EH (cell line): ENCODE measurements at regions not wholly inside any gene's neighbourhood (a gene's known extent, or its start where the extent isn't known, plus 50 kb on each side); places are given as distances from the start of the nearest gene placed in this dataset.
A peak's percentile ranks its signal among the peaks of the same experiment; 100 is the strongest.

Source experiments
- DNase-seq: peaks from one replicate; pipeline ENCODE4 v3.0.0-alpha.2; 2015; ENCODE audit warnings: low read depth

DNA sequence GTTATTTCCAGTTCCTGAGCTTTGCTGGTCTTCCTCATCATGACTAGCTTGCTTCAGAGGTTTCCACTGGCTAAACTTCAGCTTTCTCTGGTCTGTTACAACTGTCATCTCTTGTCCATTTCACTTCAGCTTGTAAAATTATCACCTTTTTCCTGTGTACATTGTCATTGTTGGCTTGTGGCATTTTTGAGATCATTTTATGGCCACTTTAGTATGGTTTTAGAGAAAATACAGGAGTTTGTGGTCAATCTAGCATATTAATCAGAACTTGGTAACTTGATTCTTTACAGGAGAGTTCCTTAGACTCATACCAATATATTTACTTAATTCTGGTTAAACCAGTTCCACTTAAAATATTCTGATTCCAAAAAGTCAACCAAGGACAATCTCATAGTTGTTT, 235.9 kb upstream of the KITLG start:
- DNase-seq, result peak; percentile 64

DNA sequence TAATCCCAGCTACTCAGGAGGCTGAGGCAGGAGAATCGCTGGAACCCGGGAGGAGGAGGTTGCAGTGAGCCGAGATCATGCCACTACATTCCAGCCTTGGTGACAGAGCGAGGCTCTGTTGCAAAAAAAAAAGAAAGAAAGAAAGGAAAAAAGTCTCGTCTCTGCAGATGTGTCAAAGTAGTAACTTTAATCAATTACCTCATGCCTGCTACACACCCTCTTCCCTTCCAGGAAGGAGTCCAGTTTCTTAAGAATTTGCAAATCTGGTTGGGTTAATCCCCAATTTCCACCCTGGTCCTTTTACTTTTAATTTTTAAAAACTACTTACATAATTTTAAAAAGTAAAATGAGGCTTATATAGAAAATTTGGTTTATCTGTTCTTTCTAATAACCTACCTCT, 234.5 kb upstream of the KITLG start:
- DNase-seq, result no peak

DNA sequence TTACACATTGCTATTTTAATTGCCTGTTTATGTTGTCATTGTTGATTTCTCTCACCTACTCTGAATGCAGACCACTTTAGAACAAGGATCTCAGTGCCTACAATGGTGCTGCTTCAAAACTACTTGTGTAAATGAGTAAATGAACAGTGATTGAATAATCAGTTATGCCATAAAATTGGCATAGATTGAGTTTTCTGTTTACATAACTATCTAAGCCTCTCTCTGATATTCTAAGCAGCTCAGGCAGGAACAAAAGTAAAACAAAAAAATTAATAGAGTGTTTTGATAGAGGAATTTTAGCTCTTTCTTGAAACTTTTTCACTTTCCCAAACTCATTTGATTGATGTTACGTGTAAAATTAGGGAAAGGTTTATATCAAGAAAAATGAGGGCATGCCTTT, 232.3 kb upstream of the KITLG start:
- no peak for DNase-seq

DNA sequence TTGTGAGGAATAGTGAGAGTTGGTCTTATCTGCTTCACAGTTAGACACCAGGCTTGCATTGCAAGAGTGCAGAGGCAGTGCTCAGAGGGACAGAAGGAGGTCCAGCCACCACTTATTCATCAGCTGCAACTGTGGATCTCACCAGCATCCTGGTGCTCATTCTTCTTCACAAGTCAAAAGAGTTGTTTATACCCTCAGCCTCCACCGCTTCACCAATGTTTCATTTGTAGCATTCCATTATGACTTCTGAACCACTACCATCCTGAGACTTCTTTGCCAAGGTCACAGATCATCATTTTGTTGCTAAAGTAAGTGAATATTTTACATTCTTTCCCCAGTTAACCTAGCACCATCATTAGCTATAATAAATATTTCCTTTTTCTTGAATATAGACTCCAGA, 230.5 kb upstream of the KITLG start:
- peak; percentile 43 for DNase-seq

DNA sequence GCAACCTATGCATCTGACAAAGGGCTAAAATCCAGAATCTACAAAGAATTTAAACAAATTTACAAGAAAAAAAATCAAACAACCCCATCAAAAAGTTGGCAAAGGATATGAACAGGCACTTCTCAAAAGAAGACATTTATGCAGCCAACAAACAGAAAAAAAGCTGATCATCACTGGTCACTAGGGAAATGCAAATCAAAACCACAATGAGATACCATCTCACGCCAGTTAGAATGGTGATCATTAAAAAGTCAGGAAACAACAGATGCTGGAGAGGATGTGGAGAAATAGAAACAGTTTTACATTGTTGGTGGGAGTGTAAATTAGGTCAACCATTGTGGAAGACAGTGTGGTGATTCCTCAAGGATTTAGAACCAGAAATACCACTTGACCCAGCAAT, 229.6 kb upstream of the KITLG start:
- peak; percentile 38 for DNase-seq

DNA sequence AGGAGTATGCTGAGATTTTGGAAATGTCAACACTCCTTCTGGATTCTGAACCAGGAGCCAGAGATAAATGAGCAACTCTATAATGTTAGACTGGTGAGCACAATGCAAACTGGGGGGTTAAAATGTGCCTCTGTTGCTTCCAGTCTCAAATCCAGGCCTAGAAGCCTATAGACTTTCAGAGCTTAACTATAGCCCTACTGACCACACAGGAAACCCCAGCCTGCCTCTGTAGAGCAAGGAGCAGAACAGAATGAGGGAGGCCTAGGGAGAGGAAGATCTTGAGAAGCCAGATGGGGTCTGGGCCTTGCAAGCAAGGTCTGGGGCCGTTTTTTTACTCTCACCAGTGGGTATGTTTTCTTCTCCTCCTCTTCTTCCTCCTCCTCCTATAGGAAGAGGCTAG, 225.4 kb upstream of the KITLG start:
- peak; percentile 58 for DNase-seq

DNA sequence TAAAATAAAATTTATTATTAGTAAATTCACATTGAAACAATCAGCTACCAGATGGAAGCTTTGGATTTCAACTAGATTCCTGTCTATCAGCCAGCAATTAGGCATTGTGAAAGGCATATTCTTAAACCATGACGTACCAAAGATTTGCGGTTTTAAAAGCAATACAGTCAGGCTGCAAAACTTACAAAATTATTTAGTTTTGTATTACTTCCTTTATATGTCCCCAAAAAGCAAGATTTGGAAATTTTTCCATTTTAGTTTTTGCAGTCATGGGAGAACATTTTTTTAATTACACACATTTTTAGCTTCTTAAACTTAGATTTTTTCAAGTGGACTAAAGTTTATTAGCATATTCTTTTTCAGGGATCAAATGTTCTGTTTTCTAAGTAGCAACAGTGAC, 225.0 kb upstream of the KITLG start:
- DNase-seq, result peak; percentile 76

DNA sequence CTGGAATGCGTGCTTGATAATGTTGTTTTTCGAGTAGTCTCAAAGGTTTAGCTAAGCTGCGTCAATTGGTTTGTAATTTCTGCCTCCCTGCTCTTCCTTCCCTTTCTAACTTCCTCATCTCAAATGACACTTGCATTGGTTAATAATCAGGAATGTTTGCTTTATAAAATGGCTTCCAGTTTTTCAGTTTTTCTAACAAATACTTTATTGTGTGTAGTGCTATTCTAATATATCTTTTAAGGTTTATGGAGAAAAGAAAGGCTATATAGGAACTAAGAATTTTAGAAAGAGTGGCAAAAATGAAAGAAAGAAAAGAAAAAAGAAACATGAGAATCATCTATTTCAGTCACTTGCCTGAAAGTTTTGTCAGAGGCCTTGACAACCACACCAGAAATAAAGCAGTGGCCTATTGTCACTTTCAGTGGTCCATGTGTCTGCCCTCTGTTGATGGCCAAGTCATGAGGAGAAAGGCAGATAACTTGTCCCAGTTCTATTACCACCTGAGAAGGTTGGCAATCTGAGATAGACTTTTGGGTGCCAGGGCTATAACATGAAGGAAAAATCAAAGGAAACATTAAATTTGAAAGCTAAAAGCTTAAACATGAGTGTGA, 221.9 kb upstream of the KITLG start:
- DNase-seq, result no peak

DNA sequence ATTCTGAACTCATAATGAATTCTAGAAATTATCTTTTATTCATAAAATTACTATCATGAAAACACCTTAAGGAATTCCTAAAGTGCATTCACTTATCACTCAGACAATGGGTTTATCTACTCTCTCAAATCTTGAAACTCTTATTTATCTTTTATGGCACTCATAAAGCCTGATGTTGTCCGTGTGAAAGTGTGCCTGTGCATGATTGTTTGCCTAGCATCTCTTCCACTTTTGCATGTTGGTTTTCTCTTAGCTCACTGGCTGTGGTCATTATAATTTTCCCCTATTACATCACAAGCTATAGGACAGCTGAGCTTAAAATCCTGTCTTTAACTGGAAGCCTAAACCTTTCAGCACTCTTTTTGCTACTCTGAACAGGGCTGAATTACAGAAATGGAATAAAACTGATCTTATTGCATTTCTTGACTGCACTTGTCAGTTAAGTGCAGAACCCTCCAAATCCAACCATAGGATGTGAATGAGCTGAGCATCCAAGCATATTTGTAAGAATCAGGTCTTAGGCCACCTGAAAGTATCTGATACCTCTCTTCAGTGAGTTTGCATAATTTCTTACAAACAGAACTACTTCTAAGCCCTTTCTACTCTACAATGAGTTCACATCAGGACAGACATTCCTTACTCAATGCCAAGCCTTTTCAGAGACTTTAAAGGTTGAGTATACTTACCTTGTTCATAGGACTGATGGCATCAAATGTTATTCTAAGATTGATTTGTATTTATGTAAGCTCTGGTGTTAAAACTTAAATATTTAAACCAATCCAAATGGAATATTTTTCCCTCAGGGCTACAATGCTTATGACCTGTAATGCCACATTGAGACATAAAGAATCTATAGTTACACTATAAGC, 221.2 kb upstream of the KITLG start:
- no peak for DNase-seq

DNA sequence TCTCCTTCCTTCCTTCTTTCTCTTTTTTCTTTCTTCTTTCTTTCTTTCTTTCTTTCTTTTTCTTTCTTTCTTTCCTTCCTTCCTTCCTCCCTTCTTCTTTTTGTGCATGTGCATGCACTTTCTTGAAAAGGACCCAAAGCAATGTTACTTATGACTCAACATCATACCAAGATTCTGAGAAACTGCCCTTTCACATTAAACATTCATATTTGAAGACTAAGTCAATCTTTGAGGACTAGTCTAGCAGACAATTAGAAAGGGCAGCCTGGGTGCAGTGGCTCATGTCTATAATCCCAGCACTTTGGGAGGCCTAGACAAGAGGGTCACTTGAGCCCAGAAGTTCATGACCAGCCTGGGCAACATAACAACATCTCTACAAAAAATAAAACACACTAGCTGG, 212.8 kb upstream of the KITLG start:
- DNase-seq, result peak; percentile 78

DNA sequence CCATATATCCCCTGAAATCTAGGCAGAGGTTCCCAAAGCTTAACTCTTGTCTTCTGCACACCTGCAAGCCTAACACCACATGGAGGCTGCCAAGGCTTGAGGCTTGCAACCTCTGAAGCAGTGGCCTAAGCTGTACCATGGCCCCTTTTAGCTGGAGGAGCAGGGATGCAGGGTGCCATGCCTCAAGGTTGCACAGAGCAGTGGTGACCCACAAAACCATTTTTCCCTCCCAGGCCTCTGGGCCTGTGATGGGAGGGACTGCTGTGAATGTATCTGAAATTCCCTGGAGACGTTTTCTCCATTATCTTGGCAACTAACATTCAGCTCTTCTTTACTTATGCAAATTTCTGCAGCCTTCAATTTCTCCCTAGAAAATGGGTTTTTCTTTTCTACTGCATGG, 210.0 kb upstream of the KITLG start:
- DNase-seq, result no peak

DNA sequence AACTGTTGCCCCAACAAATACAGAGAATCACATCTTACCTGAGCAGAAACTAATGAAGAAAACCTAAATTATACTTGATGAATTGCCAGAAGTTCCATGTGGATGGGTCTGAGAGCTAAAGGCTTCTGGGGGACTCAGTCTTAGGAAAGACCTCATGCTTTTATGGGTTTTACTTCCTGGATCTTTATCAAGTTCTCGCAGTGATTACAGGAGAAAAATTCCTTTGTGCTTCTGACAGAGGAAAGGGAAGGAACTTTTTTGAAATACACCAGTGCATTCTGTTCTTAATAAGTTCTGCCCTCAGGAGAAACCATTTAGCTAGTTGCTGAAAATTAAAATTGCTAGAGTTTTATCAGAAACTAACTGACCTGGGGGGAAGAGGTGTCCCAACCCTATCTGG, 203.9 kb upstream of the KITLG start:
- peak; percentile 62 for DNase-seq

DNA sequence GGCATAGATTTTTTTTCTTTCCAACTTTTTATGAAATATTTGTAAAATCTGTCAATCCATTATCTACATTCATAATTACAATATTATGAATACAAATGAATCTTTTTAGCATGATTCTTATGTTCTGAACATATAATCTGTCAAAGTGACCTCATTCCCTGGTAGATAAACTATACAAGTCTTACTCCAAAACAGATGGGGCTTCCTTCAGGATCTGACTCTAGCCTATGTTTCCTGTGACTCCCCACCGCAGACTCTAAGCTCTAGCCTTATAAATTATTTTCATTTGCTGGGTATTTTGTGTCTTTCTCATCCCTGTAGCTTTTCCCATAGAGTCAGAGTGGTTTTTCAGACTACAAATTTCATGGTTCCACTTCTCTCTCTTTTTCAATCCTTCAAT, 202.1 kb upstream of the KITLG start:
- DNase-seq, result peak; percentile 45

DNA sequence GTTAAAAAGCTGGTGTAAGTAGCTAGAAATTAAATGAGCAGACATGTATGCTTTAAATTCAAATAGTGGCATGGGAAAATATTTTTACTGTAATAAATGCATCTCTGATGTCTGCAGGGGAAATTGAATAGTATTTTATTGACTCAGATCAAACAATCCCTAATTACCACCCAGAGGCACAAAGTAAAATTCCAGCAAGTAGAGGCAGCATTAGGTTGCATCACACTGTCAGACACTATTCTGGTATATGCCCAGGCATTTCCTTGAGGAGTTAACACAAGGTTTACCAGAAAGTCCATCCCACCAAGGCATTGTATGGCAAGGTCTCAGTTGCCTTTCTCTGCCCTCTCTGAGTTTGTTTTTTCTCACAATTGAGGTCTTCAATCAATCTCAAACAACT, 201.6 kb upstream of the KITLG start:
- DNase-seq, result peak; percentile 85

DNA sequence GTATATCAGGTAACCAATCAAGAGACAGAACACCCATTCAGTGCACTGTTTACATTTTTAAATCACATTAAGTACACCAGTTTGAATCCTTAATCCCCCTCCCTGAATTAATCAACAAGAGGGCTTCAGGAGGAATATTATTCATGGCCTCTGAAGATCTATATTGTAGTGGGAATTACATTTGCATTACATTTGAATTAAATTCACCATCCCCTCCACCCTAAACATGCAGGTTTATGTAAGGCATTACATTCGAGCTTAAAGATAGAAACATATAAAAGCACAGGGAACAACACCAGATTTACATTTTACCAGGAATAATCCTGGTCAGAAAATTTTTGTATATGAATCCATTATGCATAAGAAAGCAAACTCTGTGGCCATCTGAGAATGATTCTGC, 197.8 kb upstream of the KITLG start:
- no peak for DNase-seq

DNA sequence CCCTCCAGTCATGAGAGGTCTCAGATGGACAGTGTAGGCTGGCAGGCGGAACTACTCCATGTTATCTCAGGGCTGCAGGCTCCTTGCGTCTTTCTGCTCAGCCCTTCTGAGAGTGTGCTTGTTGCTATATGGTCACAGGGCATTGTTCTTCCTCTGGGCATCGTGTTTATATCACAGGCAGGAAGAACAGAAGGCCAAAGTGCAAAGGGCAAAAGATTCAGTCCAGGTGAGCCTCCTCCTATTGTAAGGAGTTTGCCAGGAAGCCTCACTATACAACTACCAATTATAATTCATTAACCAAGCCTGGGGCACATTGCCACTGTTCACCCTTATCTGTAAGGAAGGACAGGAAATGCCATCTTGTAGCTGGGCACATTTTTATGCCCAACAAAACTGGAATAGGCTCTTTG, 195.5 kb upstream of the KITLG start:
- DNase-seq, result no peak

DNA sequence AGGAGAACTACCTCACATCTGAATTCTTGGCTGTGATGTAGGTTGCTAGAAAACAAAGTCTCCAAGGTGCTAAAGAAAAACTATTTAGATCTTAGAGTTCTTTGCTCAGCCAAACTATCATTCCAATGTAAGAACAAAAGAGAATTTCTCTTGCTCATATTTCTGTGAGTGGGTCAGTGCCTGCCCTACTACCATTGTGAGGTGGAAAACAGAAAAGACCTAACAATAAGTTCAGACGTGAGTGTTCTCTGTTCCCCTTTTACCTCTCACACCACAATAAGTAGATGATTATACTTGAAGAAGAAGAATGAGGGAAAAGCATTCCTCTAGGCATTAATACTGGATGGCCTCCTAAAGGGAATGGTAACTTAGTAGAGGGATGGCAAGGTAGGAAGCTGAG, 187.4 kb upstream of the KITLG start:
- DNase-seq, result no peak

DNA sequence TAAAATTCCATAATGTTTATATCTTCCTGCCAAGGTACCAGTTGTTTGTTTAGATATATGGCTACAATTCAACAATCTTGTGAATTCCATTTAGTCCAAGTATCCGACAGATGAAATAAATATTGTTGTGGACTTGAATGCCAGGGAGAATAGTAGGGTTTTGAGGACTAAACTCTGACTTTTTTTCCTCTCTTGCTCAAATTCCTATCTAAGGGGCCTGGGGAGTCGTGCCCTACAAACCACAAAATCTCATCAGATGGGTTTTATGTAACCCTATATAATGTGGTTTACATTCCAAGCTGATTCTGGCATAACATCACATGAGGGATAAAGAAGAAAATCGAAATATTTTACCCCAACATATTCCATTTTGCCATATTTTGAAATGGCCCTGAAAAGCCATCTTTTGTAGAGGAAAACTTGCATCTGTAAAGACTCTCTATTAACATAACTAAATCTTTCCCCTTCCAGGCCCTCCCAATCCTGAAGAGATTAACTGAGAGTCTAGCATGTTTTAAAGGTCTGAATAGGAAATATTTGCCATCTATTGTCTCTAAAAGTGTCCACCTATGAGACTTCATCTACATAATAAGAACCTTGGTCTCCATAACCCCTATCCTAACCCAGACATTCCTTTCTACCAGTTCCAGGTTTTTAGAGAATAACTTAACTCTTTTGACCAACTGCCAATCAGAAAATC, 184.7 kb upstream of the KITLG start:
- DNase-seq, result peak; percentile 44

DNA sequence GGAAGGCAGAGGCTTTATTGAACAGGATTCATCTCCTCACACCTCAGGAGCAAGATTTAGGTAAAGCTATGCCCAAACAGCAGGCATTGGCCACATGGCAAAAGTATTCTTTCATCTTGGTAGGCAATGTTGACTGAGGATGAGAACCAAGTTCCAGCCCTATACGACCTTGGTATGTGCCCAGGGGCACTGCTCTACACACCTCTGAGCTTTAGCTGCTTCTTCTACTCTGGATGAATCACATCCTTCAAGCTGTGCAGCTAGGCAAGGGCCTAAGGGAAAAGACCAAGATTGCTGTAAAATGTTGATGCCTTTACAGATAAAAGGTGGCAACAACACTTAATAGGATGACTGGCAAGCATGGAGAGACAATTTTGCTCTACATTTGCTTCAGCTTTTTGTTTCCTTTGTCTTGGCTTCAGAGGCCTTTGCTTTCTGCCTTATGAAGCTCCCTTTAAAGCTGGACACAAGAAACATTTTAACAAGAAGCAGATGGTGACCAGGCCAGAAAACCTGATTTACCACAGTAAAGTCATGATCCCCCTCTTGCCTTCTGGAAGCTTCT, 183.3 kb upstream of the KITLG start:
- DNase-seq, result peak; percentile 56

DNA sequence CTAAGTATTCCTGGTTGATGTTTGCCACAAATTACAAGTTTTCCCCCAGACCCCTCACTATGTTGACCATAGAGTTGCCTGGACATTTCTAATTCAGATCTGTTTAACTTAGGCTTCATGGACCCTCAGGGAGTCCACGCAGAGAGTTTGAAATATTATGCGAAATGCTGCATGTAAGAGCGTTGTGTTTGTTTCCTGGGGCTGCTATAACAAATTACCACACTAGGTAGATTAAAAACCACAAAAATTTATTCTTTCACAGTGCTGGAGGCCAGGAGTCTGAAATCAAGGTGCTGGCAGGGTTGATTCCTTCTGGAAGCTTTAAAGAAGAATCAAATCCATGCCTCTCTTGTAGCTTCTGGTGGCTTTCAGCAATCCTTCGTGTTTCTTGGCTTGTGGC, 177.9 kb upstream of the KITLG start:
- no peak for DNase-seq

DNA sequence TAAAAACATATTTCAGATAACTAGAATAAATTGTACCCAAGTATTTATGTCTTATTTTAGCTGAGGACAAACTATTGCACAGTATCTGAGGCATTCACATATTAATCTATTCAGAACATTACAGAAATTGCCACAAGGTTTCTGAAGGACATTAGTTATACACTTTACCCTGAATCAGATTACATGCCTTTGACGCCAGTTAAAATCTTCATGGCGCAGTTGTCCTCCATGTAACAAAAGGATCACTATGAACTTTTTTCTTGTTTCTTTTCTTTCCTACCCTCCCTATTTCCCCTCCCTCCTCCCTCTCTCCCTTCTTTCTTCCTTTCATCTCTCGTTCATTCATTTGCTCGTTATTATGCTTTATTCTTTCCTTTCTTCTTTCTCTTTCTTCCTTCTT, 176.6 kb upstream of the KITLG start:
- DNase-seq, result no peak

DNA sequence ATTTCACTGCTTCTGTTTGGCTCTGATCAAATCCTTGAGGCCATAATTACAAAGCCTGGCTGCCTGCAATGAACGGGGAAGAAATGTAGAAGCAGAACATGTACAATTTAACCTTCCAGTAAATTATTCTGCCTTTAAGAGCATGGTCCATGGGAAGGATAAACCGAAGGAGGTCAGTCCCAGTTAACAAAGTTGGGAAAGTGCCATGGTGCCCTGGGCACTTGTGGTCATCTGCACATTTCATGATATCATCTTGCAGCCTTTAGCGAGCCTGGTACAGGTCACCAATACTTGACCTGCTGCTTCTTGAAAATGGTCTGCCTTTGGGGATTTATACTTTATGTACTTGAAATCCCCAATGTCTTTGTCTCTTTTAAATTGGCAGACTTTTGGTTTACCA, 175.9 kb upstream of the KITLG start:
- peak; percentile 19 for DNase-seq

DNA sequence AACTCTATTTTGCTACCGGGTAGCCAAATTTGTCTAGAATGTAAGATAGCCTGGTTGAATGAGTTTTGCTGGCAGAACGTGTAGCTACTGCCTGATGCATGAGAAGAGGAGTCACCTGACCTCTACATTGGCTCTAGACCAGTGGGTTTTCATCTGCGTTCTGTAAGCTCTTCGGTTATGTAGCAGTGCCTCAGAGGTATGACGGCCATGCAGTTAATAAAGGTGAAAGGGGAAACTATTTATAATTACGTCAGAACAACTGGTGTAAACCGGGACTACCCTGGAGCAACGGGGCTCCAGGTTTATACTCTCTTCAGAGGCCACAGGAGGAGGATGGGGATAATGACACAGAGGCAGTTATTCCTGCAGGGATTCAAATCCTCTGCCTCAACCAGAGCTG, 173.4 kb upstream of the KITLG start:
- no peak for DNase-seq
